ENCODE measurements at regions not wholly inside any gene's neighbourhood (a gene's known extent, or its start where the extent isn't known, plus 50 kb on each side); places are given as distances from the start of the nearest gene placed in this dataset.

GRCh38 chr4:44070843-44071242 is 377.8 kb downstream of the KCTD8 start:
- no peak overlapping the region for H3K4me3 ChIP-seq
- TF ChIP-seq CTCF (IDR thresholded peaks at IDR 0.05; ENCODE audit: control extremely low read depth, extremely low read depth) = no peak
- H3K36me3 ChIP-seq (ENCODE audit: control insufficient read depth in 4 of 4, insufficient read depth in 4 of 4, low read length in 4 of 4) = no peaks in the 10 kb centered on the region
- no peak for DNase-seq
- no peaks in the 10 kb centered on the region for H3K27me3 ChIP-seq (ENCODE audit: control insufficient read depth in 3 of 3, insufficient read depth in 3 of 3, low read length in 2 of 3)
- WGBS, 2 donors = 80 to 85% methylated on average over 6 of the region's 6 CpGs
- ATAC-seq (ENCODE audit: insufficient read depth, low FRiP score) = no peak
- no peak overlapping the region for H3K27ac ChIP-seq (ENCODE audit: low read depth in 1 of 2, low read length in 1 of 2)
- no peak overlapping the region for H3K9ac ChIP-seq (ENCODE audit: insufficient read depth in 1 of 2, low read length in 2 of 2)
- H3K9me3 ChIP-seq (ENCODE audit: control insufficient read depth in 4 of 4, insufficient read depth in 3 of 4, low read length in 3 of 4) = peaks cover 0 to 11% (median 0%) of the 10 kb centered on the region in 4 donors
- no peaks in the 10 kb centered on the region for H3K4me1 ChIP-seq (ENCODE audit: control insufficient read depth in 5 of 5, insufficient read depth in 5 of 5, low read length in 5 of 5)

GRCh38 chr4:44071959-44072955 is 376.4 kb downstream of the KCTD8 start:
- H3K27ac ChIP-seq (ENCODE audit: low read depth in 1 of 2, low read length in 1 of 2) = no peak overlapping the region
- WGBS, 2 donors = 80 to 88% methylated on average over 12 of the region's 12 CpGs
- no peak overlapping the region for H3K4me3 ChIP-seq
- H3K4me1 ChIP-seq (ENCODE audit: control insufficient read depth in 5 of 5, insufficient read depth in 5 of 5, low read length in 5 of 5) = no peaks in the 10 kb centered on the region
- DNase-seq (no peak), ATAC-seq (ENCODE audit: insufficient read depth, low FRiP score) (no peak)
- no peaks in the 10 kb centered on the region for H3K36me3 ChIP-seq (ENCODE audit: control insufficient read depth in 4 of 4, insufficient read depth in 4 of 4, low read length in 4 of 4)
- no peak overlapping the region for H3K9ac ChIP-seq (ENCODE audit: insufficient read depth in 1 of 2, low read length in 2 of 2)
- no peaks in the 10 kb centered on the region for H3K27me3 ChIP-seq (ENCODE audit: control insufficient read depth in 3 of 3, insufficient read depth in 3 of 3, low read length in 2 of 3)
- peaks cover 0 to 11% (median 0%) of the 10 kb centered on the region in 4 donors for H3K9me3 ChIP-seq (ENCODE audit: control insufficient read depth in 4 of 4, insufficient read depth in 3 of 4, low read length in 3 of 4)
- TF ChIP-seq CTCF (IDR thresholded peaks at IDR 0.05; ENCODE audit: control extremely low read depth, extremely low read depth) = no peak

GRCh38 chr4:44086753-44087152 is 361.9 kb downstream of the KCTD8 start:
- no peak overlapping the region for H3K4me3 ChIP-seq
- ATAC-seq (ENCODE audit: insufficient read depth, low FRiP score) (no peak), DNase-seq (no peak)
- no peaks in the 10 kb centered on the region for H3K36me3 ChIP-seq (ENCODE audit: control insufficient read depth in 4 of 4, insufficient read depth in 4 of 4, low read length in 4 of 4)
- no peaks in the 10 kb centered on the region for H3K9me3 ChIP-seq (ENCODE audit: control insufficient read depth in 4 of 4, insufficient read depth in 3 of 4, low read length in 3 of 4)
- no peaks in the 10 kb centered on the region for H3K4me1 ChIP-seq (ENCODE audit: control insufficient read depth in 5 of 5, insufficient read depth in 5 of 5, low read length in 5 of 5)
- no peaks in the 10 kb centered on the region for H3K27me3 ChIP-seq (ENCODE audit: control insufficient read depth in 3 of 3, insufficient read depth in 3 of 3, low read length in 2 of 3)
- no peak overlapping the region for H3K27ac ChIP-seq (ENCODE audit: low read depth in 1 of 2, low read length in 1 of 2)
- H3K9ac ChIP-seq (ENCODE audit: insufficient read depth in 1 of 2, low read length in 2 of 2) = no peak overlapping the region
- no peak for TF ChIP-seq CTCF (IDR thresholded peaks at IDR 0.05; ENCODE audit: control extremely low read depth, extremely low read depth)

Data from lung (tissue), 11 donors.